Germinal center (tissue), 1 donor: ENCODE measurements at regions not wholly inside any gene's neighbourhood (a gene's known extent, or its start where the extent isn't known, plus 50 kb on each side); places are given as distances from the start of the nearest gene placed in this dataset.

Source experiments
- DNase-seq: peaks from one replicate; pipeline ENCODE4 v3.0.0; 2012; ENCODE audit warnings: mixed read lengths, low spot score

GRCh38 chr1:30316056-30316455 is 407.3 kb downstream of the MATN1 start:
- no peak for DNase-seq

- no peak for DNase-seq
Measured at GRCh38 chr1:30315185-30315960, 408.0 kb downstream of the MATN1 start.

GRCh38 chr1:30314591-30314990 is 408.8 kb downstream of the MATN1 start:
- DNase-seq = no peak

- DNase-seq = no peak
Measured at GRCh38 chr1:30313584-30313983, 409.8 kb downstream of the MATN1 start.

- no peak for DNase-seq
Measured at GRCh38 chr1:30313176-30313575, 410.2 kb downstream of the MATN1 start.

- no peak for DNase-seq
Measured at GRCh38 chr1:30312226-30312625, 411.2 kb downstream of the MATN1 start.

- no peak for DNase-seq
Measured at GRCh38 chr1:30311749-30312148, 411.6 kb downstream of the MATN1 start.

GRCh38 chr1:30310966-30311742 is 412.2 kb downstream of the MATN1 start:
- no peak for DNase-seq

GRCh38 chr1:30307182-30307581 is 416.2 kb downstream of the MATN1 start:
- no peak for DNase-seq

GRCh38 chr1:30305519-30305918 is 417.9 kb downstream of the MATN1 start:
- DNase-seq = no peak

GRCh38 chr1:30305061-30305460 is 418.3 kb downstream of the MATN1 start:
- DNase-seq = no peak

GRCh38 chr1:30304080-30304479 is 419.3 kb downstream of the MATN1 start:
- no peak for DNase-seq

- no peak for DNase-seq
Measured at GRCh38 chr1:30303387-30303786, 420.0 kb downstream of the MATN1 start.

GRCh38 chr1:30302858-30303257 is 420.5 kb downstream of the MATN1 start:
- no peak for DNase-seq

GRCh38 chr1:30300669-30301068 is 422.7 kb downstream of the MATN1 start:
- DNase-seq = no peak

- no peak for DNase-seq
Measured at GRCh38 chr1:30299393-30299792, 424.0 kb downstream of the MATN1 start.

- no peak for DNase-seq
Measured at GRCh38 chr1:30295674-30296073, 427.7 kb downstream of the MATN1 start.

- no peak for DNase-seq
Measured at GRCh38 chr1:30295266-30295665, 428.1 kb downstream of the MATN1 start.

GRCh38 chr1:30294508-30294907 is 428.9 kb downstream of the MATN1 start:
- no peak for DNase-seq

- DNase-seq = no peak
Measured at GRCh38 chr1:30292451-30292850, 430.9 kb downstream of the MATN1 start.

GRCh38 chr1:30291526-30291925 is 431.9 kb downstream of the MATN1 start:
- no peak for DNase-seq

GRCh38 chr1:30290581-30290980 is 432.8 kb downstream of the MATN1 start:
- DNase-seq = no peak

GRCh38 chr1:30287976-30288375 is 435.4 kb downstream of the MATN1 start:
- DNase-seq = no peak
